ENCODE measurements at regions not wholly inside any gene's neighbourhood (a gene's known extent, or its start where the extent isn't known, plus 50 kb on each side); places are given as distances from the start of the nearest gene placed in this dataset.

GRCh38 chr4:123705419-123705818, 308.8 kb downstream of the SPRY1 start:
- H3K9me3 Mint-ChIP-seq = peaks cover 7 to 8% of the 10 kb centered on the region in 2 donors
- H3K36me3 Mint-ChIP-seq = peaks cover 4 to 11% of the 10 kb centered on the region in 2 donors
- peaks cover 4 to 6% of the 10 kb centered on the region in 2 donors for H3K27me3 Mint-ChIP-seq
- DNase-seq (no peak), ATAC-seq (replicated peaks) (no peak)
- no peaks in the 10 kb centered on the region for H3K4me1 Mint-ChIP-seq
- H3K4me3 Mint-ChIP-seq = no peak overlapping the region
- no peak overlapping the region for H3K27ac Mint-ChIP-seq

- ATAC-seq (replicated peaks) (no peak), DNase-seq (no peak)
- H3K27me3 Mint-ChIP-seq = peaks cover 4 to 6% of the 10 kb centered on the region in 2 donors
- peaks cover 4 to 11% of the 10 kb centered on the region in 2 donors for H3K36me3 Mint-ChIP-seq
- peaks cover 7 to 8% of the 10 kb centered on the region in 2 donors for H3K9me3 Mint-ChIP-seq
- no peak overlapping the region for H3K27ac Mint-ChIP-seq
- no peaks in the 10 kb centered on the region for H3K4me1 Mint-ChIP-seq
- H3K4me3 Mint-ChIP-seq = no peak overlapping the region
Observed at GRCh38 chr4:123706973-123707372, 310.4 kb downstream of the SPRY1 start.

GRCh38 chr4:123708902-123709301, 312.3 kb downstream of the SPRY1 start:
- Mint-ChIP-seq H3K9me3 (peaks cover 7 to 8% of the 10 kb centered on the region in 2 donors), H3K4me1 (peaks cover 0 to 2% of the 10 kb centered on the region in 2 donors), H3K27ac (no peak overlapping the region), H3K36me3 (peaks cover 4 to 11% of the 10 kb centered on the region in 2 donors), H3K4me3 (no peak overlapping the region), H3K27me3 (peaks cover 6 to 10% of the 10 kb centered on the region in 2 donors)
- DNase-seq (no peak), ATAC-seq (replicated peaks) (no peak)

GRCh38 chr4:123709336-123709735, 312.7 kb downstream of the SPRY1 start:
- H3K27me3 Mint-ChIP-seq = peaks cover 6 to 14% of the 10 kb centered on the region in 2 donors
- H3K9me3 Mint-ChIP-seq = peaks cover 7 to 9% of the 10 kb centered on the region in 2 donors
- no peak overlapping the region for H3K4me3 Mint-ChIP-seq
- peaks cover 4 to 11% of the 10 kb centered on the region in 2 donors for H3K36me3 Mint-ChIP-seq
- peaks cover 0 to 2% of the 10 kb centered on the region in 2 donors for H3K4me1 Mint-ChIP-seq
- no peak overlapping the region for H3K27ac Mint-ChIP-seq
- DNase-seq (no peak), ATAC-seq (replicated peaks) (no peak)

GRCh38 chr4:123731035-123731434, 334.4 kb downstream of the SPRY1 start:
- Mint-ChIP-seq H3K4me3 (no peak overlapping the region), H3K9me3 (peaks cover 0 to 5% of the 10 kb centered on the region in 2 donors), H3K4me1 (no peaks in the 10 kb centered on the region), H3K27ac (no peak overlapping the region), H3K27me3 (no peaks in the 10 kb centered on the region), H3K36me3 (no peaks in the 10 kb centered on the region)
- ATAC-seq (replicated peaks) (no peak), DNase-seq (no peak)

GRCh38 chr4:123737156-123737555, 340.6 kb downstream of the SPRY1 start:
- DNase-seq (no peak), ATAC-seq (replicated peaks) (no peak)
- no peaks in the 10 kb centered on the region for H3K9me3 Mint-ChIP-seq
- H3K4me3 Mint-ChIP-seq = no peak overlapping the region
- H3K27me3 Mint-ChIP-seq = no peaks in the 10 kb centered on the region
- no peaks in the 10 kb centered on the region for H3K36me3 Mint-ChIP-seq
- H3K27ac Mint-ChIP-seq = no peak overlapping the region
- H3K4me1 Mint-ChIP-seq = no peaks in the 10 kb centered on the region

- H3K27me3 Mint-ChIP-seq = no peaks in the 10 kb centered on the region
- no peaks in the 10 kb centered on the region for H3K36me3 Mint-ChIP-seq
- peaks cover 0 to 2% of the 10 kb centered on the region in 2 donors for H3K4me1 Mint-ChIP-seq
- no peak overlapping the region for H3K4me3 Mint-ChIP-seq
- no peak for ATAC-seq (replicated peaks)
- no peak overlapping the region for H3K27ac Mint-ChIP-seq
- no peak for DNase-seq
- H3K9me3 Mint-ChIP-seq = no peaks in the 10 kb centered on the region
Observed at GRCh38 chr4:123739806-123740205, 343.2 kb downstream of the SPRY1 start.

GRCh38 chr4:123740236-123740635, 343.6 kb downstream of the SPRY1 start:
- DNase-seq = no peak
- Mint-ChIP-seq H3K36me3 (no peaks in the 10 kb centered on the region), H3K4me1 (peaks cover 0 to 3% of the 10 kb centered on the region in 2 donors), H3K27ac (no peak overlapping the region), H3K27me3 (no peaks in the 10 kb centered on the region), H3K9me3 (no peaks in the 10 kb centered on the region), H3K4me3 (no peak overlapping the region)
- ATAC-seq (replicated peaks) = no peak

- H3K9me3 Mint-ChIP-seq = no peaks in the 10 kb centered on the region
- H3K4me1 Mint-ChIP-seq = peaks cover 0 to 3% of the 10 kb centered on the region in 2 donors
- peaks cover 3 to 6% of the 10 kb centered on the region in 2 donors for H3K27me3 Mint-ChIP-seq
Observed at GRCh38 chr4:123741906-123742305, 345.3 kb downstream of the SPRY1 start.

GRCh38 chr4:123743848-123744247, 347.3 kb downstream of the SPRY1 start:
- H3K4me3 Mint-ChIP-seq = no peak overlapping the region
- no peaks in the 10 kb centered on the region for H3K36me3 Mint-ChIP-seq
- H3K4me1 Mint-ChIP-seq = peaks cover 0 to 3% of the 10 kb centered on the region in 2 donors
- ATAC-seq (replicated peaks) (no peak), DNase-seq (no peak)
- no peaks in the 10 kb centered on the region for H3K9me3 Mint-ChIP-seq
- no peak overlapping the region for H3K27ac Mint-ChIP-seq
- H3K27me3 Mint-ChIP-seq = peaks cover 9 to 11% of the 10 kb centered on the region in 2 donors

More at GRCh38 chr4:123741906-123742305, 345.3 kb downstream of the SPRY1 start:
- no peak overlapping the region for H3K27ac Mint-ChIP-seq
- H3K4me3 Mint-ChIP-seq = no peak overlapping the region
- ATAC-seq (replicated peaks) = no peak
- no peaks in the 10 kb centered on the region for H3K36me3 Mint-ChIP-seq
- DNase-seq = no peak

GRCh38 chr4:123744664-123745290, 348.2 kb downstream of the SPRY1 start:
- Mint-ChIP-seq H3K27ac (no peak overlapping the region), H3K27me3 (peaks cover 10 to 11% of the 10 kb centered on the region in 2 donors), H3K4me3 (no peak overlapping the region), H3K4me1 (peaks cover 0 to 3% of the 10 kb centered on the region in 2 donors), H3K36me3 (no peaks in the 10 kb centered on the region), H3K9me3 (no peaks in the 10 kb centered on the region)
- DNase-seq (no peak), ATAC-seq (replicated peaks) (peak in 1 of 2 donors; percentile 38)

- no peak overlapping the region for H3K4me3 Mint-ChIP-seq
Observed at GRCh38 chr4:123747016-123747415, 350.4 kb downstream of the SPRY1 start.

GRCh38 chr4:123748806-123749205, 352.2 kb downstream of the SPRY1 start:
- Mint-ChIP-seq H3K36me3 (no peaks in the 10 kb centered on the region), H3K27me3 (peaks cover 10 to 11% of the 10 kb centered on the region in 2 donors), H3K4me3 (no peak overlapping the region), H3K27ac (no peak overlapping the region), H3K4me1 (peaks cover 0 to 2% of the 10 kb centered on the region in 2 donors), H3K9me3 (no peaks in the 10 kb centered on the region)
- DNase-seq (no peak), ATAC-seq (replicated peaks) (no peak)

More at GRCh38 chr4:123747016-123747415, 350.4 kb downstream of the SPRY1 start:
- no peak for ATAC-seq (replicated peaks)
- H3K9me3 Mint-ChIP-seq = no peaks in the 10 kb centered on the region
- H3K27me3 Mint-ChIP-seq = peaks cover 10 to 11% of the 10 kb centered on the region in 2 donors
- no peak overlapping the region for H3K27ac Mint-ChIP-seq
- no peaks in the 10 kb centered on the region for H3K36me3 Mint-ChIP-seq
- peaks cover 0 to 3% of the 10 kb centered on the region in 2 donors for H3K4me1 Mint-ChIP-seq
- DNase-seq = no peak

- no peaks in the 10 kb centered on the region for H3K9me3 Mint-ChIP-seq
- peaks cover 10 to 11% of the 10 kb centered on the region in 2 donors for H3K27me3 Mint-ChIP-seq
- DNase-seq (no peak), ATAC-seq (replicated peaks) (no peak)
- H3K4me3 Mint-ChIP-seq = no peak overlapping the region
- no peaks in the 10 kb centered on the region for H3K36me3 Mint-ChIP-seq
- peaks cover 0 to 2% of the 10 kb centered on the region in 2 donors for H3K4me1 Mint-ChIP-seq
- no peak overlapping the region for H3K27ac Mint-ChIP-seq
Observed at GRCh38 chr4:123749383-123749782, 352.8 kb downstream of the SPRY1 start.

- DNase-seq (no peak), ATAC-seq (replicated peaks) (no peak)
- H3K36me3 Mint-ChIP-seq = no peaks in the 10 kb centered on the region
- H3K27me3 Mint-ChIP-seq = peaks cover 10 to 11% of the 10 kb centered on the region in 2 donors
- H3K4me3 Mint-ChIP-seq = no peak overlapping the region
- no peak overlapping the region for H3K27ac Mint-ChIP-seq
- H3K9me3 Mint-ChIP-seq = no peaks in the 10 kb centered on the region
- H3K4me1 Mint-ChIP-seq = no peaks in the 10 kb centered on the region
Observed at GRCh38 chr4:123750044-123750443, 353.4 kb downstream of the SPRY1 start.
